IMR-90 (cell line): ENCODE measurements at regions not wholly inside any gene's neighbourhood (a gene's known extent, or its start where the extent isn't known, plus 50 kb on each side); places are given as distances from the start of the nearest gene placed in this dataset.

Experiments
- ATAC-seq: fragments of 200-7000 bp; cut with Tn5 transposase; 2 replicates; pipeline ENCODE4 v1.9.1; 2020; ENCODE audit warnings: low read depth, mild to moderate bottlenecking, moderate library complexity
- BruUV-seq: library from RNA; stranded (reverse); fragments of 400-500 nt; replicated peaks from 2 replicates; lab custom pipeline; 2021; lab: Mats Ljungman, UMichigan
- CTCF ChIA-PET: fragments of 300-600 bp; formaldehyde crosslinking; extraction: SDS; loops from one replicate; lab custom pipeline; 2021; ENCODE audit warnings: antibody characterized with exemption; lab: Yijun Ruan, JAX
- POLR2A ChIA-PET: fragments of 300-600 bp; sonication (Branson Sonifier 250); formaldehyde crosslinking; loops from one replicate; lab custom pipeline; 2022; ENCODE audit warnings: antibody characterized with exemption; ENCODE audit not compliant: unreplicated experiment; lab: Charles Lee
- DNase-seq: peaks from one replicate; pipeline ENCODE4 v3.0.0; 2013
- H2AFZ ChIP-seq: replicated peaks from 2 replicates; pipeline ENCODE3; 2013; ENCODE audit warnings: low read length, mild to moderate bottlenecking; ENCODE audit not compliant: poor library complexity
- H2AK5ac ChIP-seq: 2 replicates; pipeline ENCODE4 v1.6.1; 2013; ENCODE audit warnings: low read depth, low read length, inconsistent platforms
- H2AK9ac ChIP-seq: replicated peaks from 2 replicates; pipeline ENCODE3; 2013; ENCODE audit warnings: mild to moderate bottlenecking, low read depth, low read length, moderate library complexity; ENCODE audit not compliant: poor library complexity
- H2BK120ac ChIP-seq: 2 replicates; pipeline ENCODE4 v1.6.1; 2013; ENCODE audit warnings: low read depth, low read length, inconsistent platforms
- H2BK15ac ChIP-seq: 3 replicates; pipeline ENCODE4 v1.6.1; 2013; ENCODE audit warnings: low read depth, low read length, inconsistent platforms
- H2BK20ac ChIP-seq: 2 replicates; pipeline ENCODE4 v1.6.1; 2013; ENCODE audit warnings: low read depth, mild to moderate bottlenecking, inconsistent platforms, low read length, moderate library complexity
- H2BK5ac ChIP-seq: 2 replicates; pipeline ENCODE4 v1.6.1; 2013; ENCODE audit warnings: mild to moderate bottlenecking, low read depth, low read length, inconsistent platforms; ENCODE audit not compliant: poor library complexity, severe bottlenecking
- H3K14ac ChIP-seq: replicated peaks from 2 replicates; pipeline ENCODE4 v1.6.1; 2013; ENCODE audit warnings: low read depth, low read length, inconsistent platforms
- H3K18ac ChIP-seq: 2 replicates; pipeline ENCODE4 v1.6.1; 2013; ENCODE audit warnings: low read depth, low read length, control low read depth
- H3K23ac ChIP-seq: 2 replicates; pipeline ENCODE4 v1.6.1; 2013; ENCODE audit warnings: low read depth, low read length, inconsistent platforms
- H3K27ac ChIP-seq: 2 replicates; pipeline ENCODE4 v1.5.1; 2013; ENCODE audit warnings: mild to moderate bottlenecking, control low read depth, low read length; ENCODE audit not compliant: insufficient read depth
- H3K27me3 ChIP-seq: 2 replicates; pipeline ENCODE4 v1.6.1; 2013; ENCODE audit warnings: low read length; ENCODE audit not compliant: control insufficient read depth, insufficient read depth
- H3K36me3 ChIP-seq: 2 replicates; pipeline ENCODE4 v1.6.1; 2013; ENCODE audit warnings: low read length, mixed read lengths; ENCODE audit not compliant: control insufficient read depth, insufficient read depth
- H3K4ac ChIP-seq: 2 replicates; pipeline ENCODE4 v1.6.1; 2013; ENCODE audit warnings: low read depth, low read length, inconsistent platforms
- H3K4me1 ChIP-seq: 2 replicates; pipeline ENCODE4 v1.6.1; 2013; ENCODE audit warnings: low read length, mixed read lengths; ENCODE audit not compliant: control insufficient read depth, insufficient read depth
- H3K4me2 ChIP-seq: 2 replicates; pipeline ENCODE4 v1.6.1; 2013; ENCODE audit warnings: low read depth, mild to moderate bottlenecking, control low read depth, low read length, moderate library complexity
- H3K4me3 ChIP-seq: 2 replicates; pipeline ENCODE4 v1.5.1; 2013; ENCODE audit warnings: low read depth, mild to moderate bottlenecking, control low read depth, low read length, moderate library complexity; ENCODE audit not compliant: insufficient read depth
- H3K56ac ChIP-seq: 2 replicates; pipeline ENCODE4 v1.6.1; 2013; ENCODE audit warnings: low read length, inconsistent platforms; ENCODE audit not compliant: insufficient read depth; ENCODE audit errors: extremely low read depth
- H3K79me1 ChIP-seq, 2 experiments: 2 replicates each; pipeline ENCODE4 v1.6.1; 2013; ENCODE audit warnings: low read length in 2 of 2, inconsistent platforms in 1 of 2, low read depth in 1 of 2
- H3K9ac ChIP-seq: 2 replicates; pipeline ENCODE4 v1.6.1; 2013; ENCODE audit warnings: low read depth, low read length, control low read depth
- H3K9me1 ChIP-seq: 2 replicates; pipeline ENCODE4 v1.6.1; 2013; ENCODE audit warnings: low read length, inconsistent platforms; ENCODE audit not compliant: insufficient read depth
- H3K9me3 ChIP-seq: 2 replicates; pipeline ENCODE4 v1.6.1; 2013; ENCODE audit warnings: low read length; ENCODE audit not compliant: control insufficient read depth, insufficient read depth
- H4K20me1 ChIP-seq: 2 replicates; pipeline ENCODE4 v1.6.1; 2013; ENCODE audit warnings: low read length, inconsistent platforms; ENCODE audit not compliant: insufficient read depth
- H4K5ac ChIP-seq: 2 replicates; pipeline ENCODE4 v1.6.1; 2013; ENCODE audit warnings: mild to moderate bottlenecking, low read depth, low read length, control low read depth
- H4K8ac ChIP-seq, 2 experiments: 2 replicates each; pipeline ENCODE4 v1.6.1; 2013; ENCODE audit warnings: low read depth in 2 of 2, low read length in 2 of 2, control low read depth in 1 of 2, inconsistent platforms in 1 of 2
- H4K91ac ChIP-seq: 2 replicates; pipeline ENCODE4 v1.6.1; 2013; ENCODE audit warnings: low read depth, low read length, inconsistent platforms; ENCODE audit not compliant: insufficient read depth
- BHLHE40 ChIP-seq: fragments of 150-350 bp; IDR thresholded peaks from 2 replicates; pipeline ENCODE4 v1.6.1; 2016; ENCODE audit warnings: mild to moderate bottlenecking, low read depth, low read length
- ELK1 ChIP-seq: fragments of 150-350 bp; IDR thresholded peaks from 2 replicates; pipeline ENCODE4 v1.6.1; 2016; ENCODE audit warnings: low read depth, mild to moderate bottlenecking, low read length, moderate library complexity, borderline replicate concordance
- MAFK ChIP-seq: IDR thresholded peaks from 2 replicates; pipeline ENCODE4 v1.6.1; 2012; ENCODE audit warnings: low read depth, low read length, improper control_type of control experiment
- MAZ ChIP-seq: IDR thresholded peaks from 2 replicates; pipeline ENCODE4 v1.6.1; 2012; ENCODE audit warnings: low read depth, mild to moderate bottlenecking, low read length, improper control_type of control experiment, moderate library complexity, borderline replicate concordance
- MXI1 ChIP-seq: IDR thresholded peaks from 2 replicates; pipeline ENCODE4 v1.6.1; 2012; ENCODE audit warnings: low read depth, mild to moderate bottlenecking, low read length, moderate library complexity, borderline replicate concordance
- NFE2L2 ChIP-seq: fragments of 150-350 bp; IDR thresholded peaks from 2 replicates; pipeline ENCODE4 v1.6.1; 2016; ENCODE audit warnings: low read depth, mild to moderate bottlenecking, low read length
- POLR2A ChIP-seq: IDR thresholded peaks from 2 replicates; pipeline ENCODE4 v1.6.1; 2012; ENCODE audit warnings: mild to moderate bottlenecking, low read depth, low read length
- RAD21 ChIP-seq: IDR thresholded peaks from 2 replicates; pipeline ENCODE4 v1.6.1; 2012; ENCODE audit warnings: low read length, improper control_type of control experiment
- SMC3 ChIP-seq: fragments of 150-350 bp; IDR thresholded peaks from 2 replicates; pipeline ENCODE4 v1.6.1; 2016; ENCODE audit warnings: low read depth, mild to moderate bottlenecking, antibody characterized with exemption, low read length, moderate library complexity
- WGBS, 2 experiments: methylation state at CpG; one replicate each; pipeline versions ENCODE4 v1.1.5 to v1.1.7; 2013; ENCODE audit warnings: missing lambda C conversion rate in 2 of 2; ENCODE audit not compliant: insufficient read length in 1 of 2; ENCODE audit errors: extremely low coverage in 2 of 2; 5-methylcytosine and 5-hydroxymethylcytosine counted together
- dilution Hi-C: fragments of 300-500 bp; cut with HindIII; formaldehyde crosslinking; loops from one replicate; pipeline ENCODE4 v1.14.3; 2018; ENCODE audit warnings: low sequenced_read_pairs; ENCODE audit not compliant: unreplicated experiment
- in situ Hi-C: fragments of 300-500 bp; cut with MboI; formaldehyde crosslinking; loops from 3 replicates; pipeline ENCODE4 v1.14.3; 2019; ENCODE audit warnings: low sequenced_read_pairs, inconsistent platforms, mixed read lengths
- intact Hi-C: fragments of 100-400 bp; cut with micrococcal nuclease; formaldehyde crosslinking; loops from 2 replicates; pipeline ENCODE4 v1.10.0; 2022
- TF ChIP-seq, protein P1 (sequence below): conservative IDR thresholded peaks from 2 replicates; pipeline ENCODE4 v1.5.1; 2012; ENCODE audit warnings: mild to moderate bottlenecking, low read depth, low read length, improper control_type of control experiment

DNA sequence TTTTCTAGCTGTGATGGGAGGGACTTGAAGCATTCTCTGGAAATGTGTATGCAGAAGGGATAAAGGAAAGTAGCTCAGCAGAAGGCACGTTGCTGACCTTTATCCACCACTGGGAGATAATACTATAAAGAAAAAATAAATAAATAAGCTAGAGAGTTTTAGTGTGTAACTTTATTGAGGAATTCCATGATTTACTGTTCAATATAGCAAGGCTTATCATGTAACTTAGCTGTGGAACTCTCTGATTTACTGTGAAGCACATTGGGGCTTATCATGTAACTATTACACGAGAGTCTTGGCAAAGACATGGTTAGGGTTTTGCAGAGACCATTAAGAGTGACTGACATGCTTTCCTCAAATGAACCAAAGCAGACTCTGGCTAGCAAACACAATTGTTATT, 316.1 kb upstream of the SNX7 start:
- no TSS peak for BruUV-seq
- POLR2A ChIA-PET = no interaction called here
- H3K79me1 ChIP-seq = no peaks in the 10 kb centered on the region
- H3K36me3 ChIP-seq = no peaks in the 10 kb centered on the region
- CTCF ChIA-PET = interaction anchor here (0.6 kb wide), 1 partner anchor 496 kb away, joined by 3 read pairs; no protein-coding TSS in a partner anchor
- in situ Hi-C loops (no loop called here), dilution Hi-C loops (no loop called here), intact Hi-C loops (no loop called here)
- no peak overlapping the region for H3K14ac ChIP-seq
- no peaks in the 10 kb centered on the region for H3K9me3 ChIP-seq
- no peak overlapping the region for H2BK5ac ChIP-seq
- ATAC-seq (no peak), DNase-seq (no peak)
- H2AK5ac ChIP-seq = no peak overlapping the region
- H2AK9ac ChIP-seq = no peak overlapping the region
- no peaks in the 10 kb centered on the region for H4K20me1 ChIP-seq
- no peaks in the 10 kb centered on the region for H3K27me3 ChIP-seq
- H2BK15ac ChIP-seq = no peak overlapping the region
- no peak overlapping the region for H3K27ac ChIP-seq
- H4K8ac ChIP-seq = no peak overlapping the region
- H2AFZ ChIP-seq = no peak overlapping the region
- H4K5ac ChIP-seq = no peak overlapping the region
- H4K91ac ChIP-seq = no peak overlapping the region
- H3K4me1 ChIP-seq = no peaks in the 10 kb centered on the region; the same call in 1 of the 2 replicates
- H3K4ac ChIP-seq = no peak overlapping the region
- no peak overlapping the region for H2BK20ac ChIP-seq
- TF ChIP-seq, protein P1, sequence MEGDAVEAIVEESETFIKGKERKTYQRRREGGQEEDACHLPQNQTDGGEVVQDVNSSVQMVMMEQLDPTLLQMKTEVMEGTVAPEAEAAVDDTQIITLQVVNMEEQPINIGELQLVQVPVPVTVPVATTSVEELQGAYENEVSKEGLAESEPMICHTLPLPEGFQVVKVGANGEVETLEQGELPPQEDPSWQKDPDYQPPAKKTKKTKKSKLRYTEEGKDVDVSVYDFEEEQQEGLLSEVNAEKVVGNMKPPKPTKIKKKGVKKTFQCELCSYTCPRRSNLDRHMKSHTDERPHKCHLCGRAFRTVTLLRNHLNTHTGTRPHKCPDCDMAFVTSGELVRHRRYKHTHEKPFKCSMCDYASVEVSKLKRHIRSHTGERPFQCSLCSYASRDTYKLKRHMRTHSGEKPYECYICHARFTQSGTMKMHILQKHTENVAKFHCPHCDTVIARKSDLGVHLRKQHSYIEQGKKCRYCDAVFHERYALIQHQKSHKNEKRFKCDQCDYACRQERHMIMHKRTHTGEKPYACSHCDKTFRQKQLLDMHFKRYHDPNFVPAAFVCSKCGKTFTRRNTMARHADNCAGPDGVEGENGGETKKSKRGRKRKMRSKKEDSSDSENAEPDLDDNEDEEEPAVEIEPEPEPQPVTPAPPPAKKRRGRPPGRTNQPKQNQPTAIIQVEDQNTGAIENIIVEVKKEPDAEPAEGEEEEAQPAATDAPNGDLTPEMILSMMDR = no peak
- no peak for TF ChIP-seq NFE2L2
- TF ChIP-seq ELK1 = no peak
- TF ChIP-seq BHLHE40 = no peak
- no peak for TF ChIP-seq RAD21
- TF ChIP-seq MAZ = no peak
- TF ChIP-seq SMC3 = no peak
- no peak for TF ChIP-seq MXI1
- no peak for TF ChIP-seq POLR2A
- TF ChIP-seq MAFK = no peak
- H2BK120ac ChIP-seq = no peak overlapping the region
- no peak overlapping the region for H3K23ac ChIP-seq
- no peak overlapping the region for H3K18ac ChIP-seq
- no peak overlapping the region for H3K9ac ChIP-seq
- no peak overlapping the region for H3K4me2 ChIP-seq
- peaks cover 5% of the 10 kb centered on the region for H3K9me1 ChIP-seq
- H3K4me3 ChIP-seq = no peak overlapping the region
- WGBS, 2 experiments = no CpG with 5 or more reads among the region's 2 CpGs
- no peak overlapping the region for H3K56ac ChIP-seq
